ENCODE measurements at regions not wholly inside any gene's neighbourhood (a gene's known extent, or its start where the extent isn't known, plus 50 kb on each side); places are given as distances from the start of the nearest gene placed in this dataset.

GRCh38 chr5:54852007-54852406 is 133.4 kb downstream of the ESM1 start:
- DNase-seq (ENCODE audit: low spot score), result no peak

- no peak for DNase-seq (ENCODE audit: low spot score)
Observed at GRCh38 chr5:54851449-54851848, 133.9 kb downstream of the ESM1 start.

GRCh38 chr5:54848581-54848980 is 136.8 kb downstream of the ESM1 start:
- no peak for DNase-seq (ENCODE audit: low spot score)

GRCh38 chr5:54845567-54845941 is 139.8 kb downstream of the ESM1 start:
- DNase-seq (ENCODE audit: low spot score), result no peak

- DNase-seq (ENCODE audit: low spot score), result no peak
Observed at GRCh38 chr5:54844905-54845566, 140.4 kb downstream of the ESM1 start.

GRCh38 chr5:54844266-54844665 is 141.1 kb downstream of the ESM1 start:
- DNase-seq (ENCODE audit: low spot score), result no peak

GRCh38 chr5:54841481-54841880 is 143.9 kb downstream of the ESM1 start:
- DNase-seq (ENCODE audit: low spot score), result no peak

- DNase-seq (ENCODE audit: low spot score), result no peak
Observed at GRCh38 chr5:54838843-54839242, 146.6 kb downstream of the ESM1 start.

- no peak for DNase-seq (ENCODE audit: low spot score)
Observed at GRCh38 chr5:54837981-54838380, 147.4 kb downstream of the ESM1 start.

GRCh38 chr5:54837093-54837492 is 148.3 kb downstream of the ESM1 start:
- DNase-seq (ENCODE audit: low spot score), result no peak

GRCh38 chr5:54835647-54836046 is 149.7 kb downstream of the ESM1 start:
- DNase-seq (ENCODE audit: low spot score), result no peak

GRCh38 chr5:54834121-54834842 is 151.1 kb downstream of the ESM1 start:
- no peak for DNase-seq (ENCODE audit: low spot score)

GRCh38 chr5:54833590-54833989 is 151.8 kb downstream of the ESM1 start:
- no peak for DNase-seq (ENCODE audit: low spot score)

GRCh38 chr5:54832858-54833257 is 152.5 kb downstream of the ESM1 start:
- no peak for DNase-seq (ENCODE audit: low spot score)

GRCh38 chr5:54832045-54832444 is 153.3 kb downstream of the ESM1 start:
- no peak for DNase-seq (ENCODE audit: low spot score)

- no peak for DNase-seq (ENCODE audit: low spot score)
Observed at GRCh38 chr5:54831233-54831632, 154.2 kb downstream of the ESM1 start.

- no peak for DNase-seq (ENCODE audit: low spot score)
Observed at GRCh38 chr5:54829676-54830535, 155.5 kb downstream of the ESM1 start.

GRCh38 chr5:54829102-54829501 is 156.3 kb downstream of the ESM1 start:
- no peak for DNase-seq (ENCODE audit: low spot score)

GRCh38 chr5:54828151-54828550 is 157.2 kb downstream of the ESM1 start:
- no peak for DNase-seq (ENCODE audit: low spot score)

- no peak for DNase-seq (ENCODE audit: low spot score)
Observed at GRCh38 chr5:54825005-54825404, 160.4 kb downstream of the ESM1 start.

- DNase-seq (ENCODE audit: low spot score), result no peak
Observed at GRCh38 chr5:54823006-54823405, 162.4 kb downstream of the ESM1 start.

GRCh38 chr5:54822324-54822687 is 163.1 kb downstream of the ESM1 start:
- DNase-seq (ENCODE audit: low spot score), result no peak
